HepG2 (cell line): ENCODE measurements at regions not wholly inside any gene's neighbourhood (a gene's known extent, or its start where the extent isn't known, plus 50 kb on each side); places are given as distances from the start of the nearest gene placed in this dataset.

Experiments
- ATAC-seq: fragments of 200-7000 bp; cut with Tn5 transposase; 3 replicates; pipeline ENCODE4 v1.9.1; 2020; ENCODE audit warnings: mild to moderate bottlenecking, moderate library complexity
- BruUV-seq: library from RNA; stranded (reverse); fragments of 400-500 nt; replicated peaks from 2 replicates; lab custom pipeline; 2021; lab: Mats Ljungman, UMichigan
- CTCF ChIA-PET: fragments of 300-600 bp; formaldehyde crosslinking; extraction: SDS; loops from one replicate; lab custom pipeline; 2021; ENCODE audit warnings: low total read pairs, inconsistent platforms, low intra/inter-chr PET ratio; lab: Yijun Ruan, JAX
- POLR2A ChIA-PET: fragments of 350-600 bp; sonication (Branson Sonifier 250); formaldehyde crosslinking; loops from one replicate; lab custom pipeline; 2020; ENCODE audit warnings: antibody characterized with exemption, inconsistent platforms; lab: Yijun Ruan, JAX
- DNase-seq: peaks from one replicate; pipeline ENCODE4 v3.0.0-alpha.2; 2015; ENCODE audit warnings: low spot score
- FAIRE-seq: peaks from 3 replicates; lab custom pipeline; 2011; peaks lifted over from hg19 to GRCh38; lab: Jason Lieb, UNC
- H2AFZ ChIP-seq: one replicate; pipeline ENCODE4 v1.6.1; 2011; ENCODE audit warnings: low read length, inconsistent platforms
- H3K27ac ChIP-seq: fragments of 300-600 bp; 3 replicates; pipeline ENCODE4 v1.8.0; 2011; ENCODE audit warnings: mixed run types, mild to moderate bottlenecking, mixed read lengths, low read length, inconsistent platforms; ENCODE audit not compliant: insufficient read depth; ENCODE audit errors: extremely low read length
- H3K27me3 ChIP-seq, 2 experiments: fragments of 200-600 bp in 1 of 2; 2 replicates in 1 of 2; 3 replicates in 1 of 2; pipeline versions ENCODE4 v1.6.0 to v1.8.0; 2011; ENCODE audit warnings: low read length in 2 of 2, mild to moderate bottlenecking in 2 of 2, moderate library complexity in 2 of 2, inconsistent platforms in 1 of 2; ENCODE audit not compliant: insufficient read depth in 2 of 2, control insufficient read depth in 1 of 2
- H3K36me3 ChIP-seq, 2 experiments: fragments of 200-600 bp in 1 of 2; replicated peaks in 1 of 2; 2 replicates in 1 of 2; 3 replicates in 1 of 2; pipeline versions ENCODE4 v1.5.1 to v1.8.0; 2011; ENCODE audit warnings: low read length in 2 of 2, inconsistent platforms in 1 of 2; ENCODE audit not compliant: insufficient read depth in 2 of 2, control insufficient read depth in 1 of 2
- H3K4me1 ChIP-seq: 2 replicates; pipeline ENCODE4 v1.5.1; 2012; ENCODE audit warnings: low read length, inconsistent platforms; ENCODE audit not compliant: insufficient read depth
- H3K4me2 ChIP-seq: 2 replicates; pipeline ENCODE4 v1.6.0; 2011; ENCODE audit warnings: low read depth, low read length, inconsistent platforms
- H3K4me3 ChIP-seq, 3 experiments: fragments of 200-600 bp in 1 of 3; sonication (generic), shearing (Covaris generic) in 1 of 3; replicated peaks in 1 of 3; 2 replicates each; pipeline ENCODE4 v1.5.1; 2011 to 2016; ENCODE audit warnings: low read length in 3 of 3, inconsistent platforms in 2 of 3, low read depth in 2 of 3, mild to moderate bottlenecking in 2 of 3, control low read depth in 1 of 3, mixed read lengths in 1 of 3; ENCODE audit not compliant: insufficient read depth in 1 of 3
- H3K79me2 ChIP-seq: one replicate; pipeline ENCODE4 v1.6.1; 2011; ENCODE audit warnings: low read length, inconsistent platforms; ENCODE audit not compliant: insufficient read depth
- H3K9ac ChIP-seq: 2 replicates; pipeline ENCODE4 v1.6.0; 2011; ENCODE audit warnings: mild to moderate bottlenecking, low read depth, low read length, inconsistent platforms; ENCODE audit not compliant: insufficient read depth
- H3K9me3 ChIP-seq: 2 replicates; pipeline ENCODE4 v1.5.1; 2012; ENCODE audit warnings: mild to moderate bottlenecking, low read length
- H4K20me1 ChIP-seq: 2 replicates; pipeline ENCODE4 v1.6.0; 2011; ENCODE audit warnings: inconsistent platforms, mild to moderate bottlenecking, low read length, moderate library complexity; ENCODE audit not compliant: insufficient read depth
- BRD4 ChIP-seq: sonication (generic); formaldehyde crosslinking; IDR thresholded peaks from 2 replicates; pipeline ENCODE4 v1.4.0; 2020; ENCODE audit warnings: missing genetic modification reagents
- ELF4 ChIP-seq: sonication (generic); formaldehyde crosslinking; IDR thresholded peaks from 2 replicates; pipeline ENCODE4 v1.5.0; 2020; ENCODE audit warnings: missing genetic modification reagents, mild to moderate bottlenecking, moderate library complexity, borderline replicate concordance
- GABPB1 ChIP-seq: IDR thresholded peaks from 2 replicates; pipeline ENCODE4 v1.6.1; 2016; ENCODE audit warnings: mild to moderate bottlenecking, missing genetic modification reagents, moderate library complexity, missing compliant biosample characterization
- MIER3 ChIP-seq: IDR thresholded peaks from 2 replicates; pipeline ENCODE4 v1.6.1; 2016; ENCODE audit warnings: missing compliant biosample characterization, borderline replicate concordance
- MTF2 ChIP-seq: sonication (generic); formaldehyde crosslinking; IDR thresholded peaks from 2 replicates; pipeline ENCODE4 v1.5.0; 2020; ENCODE audit warnings: missing genetic modification reagents, borderline replicate concordance
- NFATC3 ChIP-seq: sonication (generic); formaldehyde crosslinking; IDR thresholded peaks from 2 replicates; pipeline ENCODE4 v1.5.1; 2020; ENCODE audit warnings: mild to moderate bottlenecking, missing genetic modification reagents
- NR1H2 ChIP-seq: sonication (generic); formaldehyde crosslinking; IDR thresholded peaks from 2 replicates; pipeline ENCODE4 v1.8.1; 2022; ENCODE audit warnings: low read depth, missing genetic modification reagents, borderline replicate concordance
- PAF1 ChIP-seq: IDR thresholded peaks from 2 replicates; pipeline ENCODE4 v1.6.1; 2016; ENCODE audit warnings: missing genetic modification reagents, missing compliant biosample characterization
- PPARG ChIP-seq: conservative IDR thresholded peaks from 2 replicates; pipeline ENCODE4 v1.6.1; 2016; ENCODE audit warnings: missing biosample characterization, missing genetic modification reagents
- SNAI1 ChIP-seq: sonication (generic); formaldehyde crosslinking; IDR thresholded peaks from 2 replicates; pipeline ENCODE4 v1.5.0; 2020; ENCODE audit warnings: mild to moderate bottlenecking, missing genetic modification reagents, borderline replicate concordance
- XRCC5 ChIP-seq: fragments of 200-400 bp; formaldehyde crosslinking; optimal IDR thresholded peaks from 2 replicates; pipeline ENCODE3; 2017; ENCODE audit warnings: mild to moderate bottlenecking, low read length
- ZFP36L1 ChIP-seq: sonication (generic); formaldehyde crosslinking; IDR thresholded peaks from 2 replicates; pipeline ENCODE4 v1.8.0; 2022; ENCODE audit warnings: mild to moderate bottlenecking, missing genetic modification reagents, moderate library complexity
- ZNF260 ChIP-seq: sonication (generic); formaldehyde crosslinking; IDR thresholded peaks from 2 replicates; pipeline ENCODE4 v1.4.0; 2020; ENCODE audit warnings: missing genetic modification reagents, low read depth, mild to moderate bottlenecking, borderline replicate concordance
- ZNF333 ChIP-seq: sonication (generic); formaldehyde crosslinking; IDR thresholded peaks from 2 replicates; pipeline ENCODE4 v1.4.0; 2020; ENCODE audit warnings: mild to moderate bottlenecking, missing genetic modification reagents, borderline replicate concordance
- ZNF383 ChIP-seq: sonication (generic); formaldehyde crosslinking; IDR thresholded peaks from 2 replicates; pipeline ENCODE4 v1.4.0; 2020; ENCODE audit warnings: missing genetic modification reagents, mild to moderate bottlenecking, borderline replicate concordance
- ZSCAN12 ChIP-seq: sonication (generic); formaldehyde crosslinking; IDR thresholded peaks from 2 replicates; pipeline ENCODE4 v1.9.0; 2021; ENCODE audit warnings: mild to moderate bottlenecking, missing genetic modification reagents
- WGBS: methylation state at CpG from one replicate; pipeline ENCODE4 v1.1.6; 2017; ENCODE audit warnings: low lambda C conversion rate; 5-methylcytosine and 5-hydroxymethylcytosine counted together
- in situ Hi-C: cut with HindIII; loops from 2 replicates; pipeline ENCODE4 v1.10.0; 2017; ENCODE audit warnings: low pct_unique_long_range_greater_than_20kb; ENCODE audit not compliant: extremely low pct_ligation_motif_present
- intact Hi-C: fragments of 100-400 bp; cut with micrococcal nuclease; formaldehyde crosslinking; loops from one replicate; pipeline ENCODE4 v1.10.0; 2022; ENCODE audit not compliant: unreplicated experiment
- TF ChIP-seq, protein P1 (sequence below): sonication (generic); formaldehyde crosslinking; IDR thresholded peaks from 2 replicates; pipeline ENCODE4 v1.4.0; 2020; ENCODE audit warnings: missing genetic modification reagents
- TF ChIP-seq, protein P2 (sequence below): sonication (generic); formaldehyde crosslinking; IDR thresholded peaks from 2 replicates; pipeline ENCODE4 v1.4.0; 2020; ENCODE audit warnings: missing genetic modification reagents

DNA sequence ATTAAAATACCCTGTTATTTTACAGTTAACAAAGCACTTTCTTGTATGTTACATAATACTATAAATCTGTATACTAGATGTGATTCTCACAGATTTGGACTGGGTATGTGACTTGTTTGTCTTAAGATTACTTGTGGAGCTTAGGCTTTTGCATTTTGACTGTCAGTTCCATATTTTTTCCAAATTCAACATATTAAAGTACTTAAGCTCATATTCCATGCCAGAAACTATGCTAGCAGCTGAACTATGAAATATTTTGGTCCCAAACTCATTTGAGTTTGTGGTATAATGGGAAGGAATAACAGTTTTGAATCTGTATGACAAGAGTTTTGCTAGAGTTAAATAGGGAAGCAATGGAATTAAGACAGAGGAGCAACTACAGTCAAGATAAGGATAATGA lies 841.4 kb downstream of the JRKL start (continued):
- TF ChIP-seq, protein P1, sequence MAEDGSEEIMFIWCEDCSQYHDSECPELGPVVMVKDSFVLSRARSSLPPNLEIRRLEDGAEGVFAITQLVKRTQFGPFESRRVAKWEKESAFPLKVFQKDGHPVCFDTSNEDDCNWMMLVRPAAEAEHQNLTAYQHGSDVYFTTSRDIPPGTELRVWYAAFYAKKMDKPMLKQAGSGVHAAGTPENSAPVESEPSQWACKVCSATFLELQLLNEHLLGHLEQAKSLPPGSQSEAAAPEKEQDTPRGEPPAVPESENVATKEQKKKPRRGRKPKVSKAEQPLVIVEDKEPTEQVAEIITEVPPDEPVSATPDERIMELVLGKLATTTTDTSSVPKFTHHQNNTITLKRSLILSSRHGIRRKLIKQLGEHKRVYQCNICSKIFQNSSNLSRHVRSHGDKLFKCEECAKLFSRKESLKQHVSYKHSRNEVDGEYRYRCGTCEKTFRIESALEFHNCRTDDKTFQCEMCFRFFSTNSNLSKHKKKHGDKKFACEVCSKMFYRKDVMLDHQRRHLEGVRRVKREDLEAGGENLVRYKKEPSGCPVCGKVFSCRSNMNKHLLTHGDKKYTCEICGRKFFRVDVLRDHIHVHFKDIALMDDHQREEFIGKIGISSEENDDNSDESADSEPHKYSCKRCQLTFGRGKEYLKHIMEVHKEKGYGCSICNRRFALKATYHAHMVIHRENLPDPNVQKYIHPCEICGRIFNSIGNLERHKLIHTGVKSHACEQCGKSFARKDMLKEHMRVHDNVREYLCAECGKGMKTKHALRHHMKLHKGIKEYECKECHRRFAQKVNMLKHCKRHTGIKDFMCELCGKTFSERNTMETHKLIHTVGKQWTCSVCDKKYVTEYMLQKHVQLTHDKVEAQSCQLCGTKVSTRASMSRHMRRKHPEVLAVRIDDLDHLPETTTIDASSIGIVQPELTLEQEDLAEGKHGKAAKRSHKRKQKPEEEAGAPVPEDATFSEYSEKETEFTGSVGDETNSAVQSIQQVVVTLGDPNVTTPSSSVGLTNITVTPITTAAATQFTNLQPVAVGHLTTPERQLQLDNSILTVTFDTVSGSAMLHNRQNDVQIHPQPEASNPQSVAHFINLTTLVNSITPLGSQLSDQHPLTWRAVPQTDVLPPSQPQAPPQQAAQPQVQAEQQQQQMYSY (CRISPR knock-in tag) = no peak
- TF ChIP-seq ZFP36L1 = no peak

DNA sequence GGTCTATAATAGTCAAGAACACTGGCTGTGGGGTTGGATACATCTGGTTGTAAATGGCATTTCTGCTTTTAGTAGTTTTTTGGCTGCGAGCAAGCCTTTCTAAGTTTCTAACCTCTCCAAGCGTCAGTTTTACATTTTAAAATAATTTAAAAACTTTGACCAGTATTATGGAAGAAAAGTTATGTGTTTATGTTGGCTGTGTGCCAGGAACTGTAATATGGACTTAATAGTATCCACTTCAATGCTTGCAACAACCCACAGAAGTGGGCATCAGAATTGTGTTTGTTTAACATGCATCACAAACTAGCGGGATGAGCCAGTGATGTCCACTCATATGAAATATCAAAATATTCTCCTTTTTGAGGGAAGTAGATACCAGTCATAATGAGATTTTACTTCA lies 844.2 kb downstream of the JRKL start:
- Histone ChIP-seq H3K4me3 (no peak overlapping the region), H3K9ac (no peak overlapping the region), H3K4me2 (no peak overlapping the region), H3K9me3 (no peaks in the 10 kb centered on the region), H3K27me3 (no peaks in the 10 kb centered on the region), H3K4me1 (no peaks in the 10 kb centered on the region), H4K20me1 (no peaks in the 10 kb centered on the region), H2AFZ (no peak overlapping the region), H3K36me3 (no peaks in the 10 kb centered on the region), H3K27ac (no peak overlapping the region), H3K79me2 (no peaks in the 10 kb centered on the region)
- WGBS = 14% methylated on average over 3 of the region's 3 CpGs
- in situ Hi-C loops (no loop called here), intact Hi-C loops (no loop called here)
- CTCF ChIA-PET = no interaction called here
- DNase-seq (no peak), FAIRE-seq (no peak), ATAC-seq (no peak)
- POLR2A ChIA-PET = no interaction called here
- no TSS peak for BruUV-seq
- TF ChIP-seq ZSCAN12 (CRISPR knock-in tag) = no peak
- TF ChIP-seq GABPB1 (CRISPR knock-in tag) = no peak
- no peak for TF ChIP-seq XRCC5
- no peak for TF ChIP-seq MIER3 (CRISPR knock-in tag)
- no peak for TF ChIP-seq PAF1
- TF ChIP-seq MTF2 = no peak
- TF ChIP-seq SNAI1 (CRISPR knock-in tag) = no peak
- no peak for TF ChIP-seq BRD4 (CRISPR knock-in tag)
- no peak for TF ChIP-seq ELF4 (CRISPR knock-in tag)
- TF ChIP-seq NR1H2 = no peak
- TF ChIP-seq ZNF260 (CRISPR knock-in tag) = no peak
- TF ChIP-seq, protein P2, sequence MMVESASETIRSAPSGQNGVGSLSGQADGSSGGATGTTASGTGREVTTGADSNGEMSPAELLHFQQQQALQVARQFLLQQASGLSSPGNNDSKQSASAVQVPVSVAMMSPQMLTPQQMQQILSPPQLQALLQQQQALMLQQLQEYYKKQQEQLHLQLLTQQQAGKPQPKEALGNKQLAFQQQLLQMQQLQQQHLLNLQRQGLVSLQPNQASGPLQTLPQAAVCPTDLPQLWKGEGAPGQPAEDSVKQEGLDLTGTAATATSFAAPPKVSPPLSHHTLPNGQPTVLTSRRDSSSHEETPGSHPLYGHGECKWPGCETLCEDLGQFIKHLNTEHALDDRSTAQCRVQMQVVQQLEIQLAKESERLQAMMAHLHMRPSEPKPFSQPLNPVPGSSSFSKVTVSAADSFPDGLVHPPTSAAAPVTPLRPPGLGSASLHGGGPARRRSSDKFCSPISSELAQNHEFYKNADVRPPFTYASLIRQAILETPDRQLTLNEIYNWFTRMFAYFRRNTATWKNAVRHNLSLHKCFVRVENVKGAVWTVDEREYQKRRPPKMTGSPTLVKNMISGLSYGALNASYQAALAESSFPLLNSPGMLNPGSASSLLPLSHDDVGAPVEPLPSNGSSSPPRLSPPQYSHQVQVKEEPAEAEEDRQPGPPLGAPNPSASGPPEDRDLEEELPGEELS (CRISPR knock-in tag) = no peak
- TF ChIP-seq NFATC3 (CRISPR knock-in tag) = no peak
- no peak for TF ChIP-seq ZNF383
- TF ChIP-seq PPARG (CRISPR knock-in tag) = no peak
- TF ChIP-seq ZNF333 (CRISPR knock-in tag) = no peak
